ENCODE measurements at regions not wholly inside any gene's neighbourhood (a gene's known extent, or its start where the extent isn't known, plus 50 kb on each side); places are given as distances from the start of the nearest gene placed in this dataset.
A peak's percentile ranks its signal among the peaks of the same experiment; 100 is the strongest.

DNA sequence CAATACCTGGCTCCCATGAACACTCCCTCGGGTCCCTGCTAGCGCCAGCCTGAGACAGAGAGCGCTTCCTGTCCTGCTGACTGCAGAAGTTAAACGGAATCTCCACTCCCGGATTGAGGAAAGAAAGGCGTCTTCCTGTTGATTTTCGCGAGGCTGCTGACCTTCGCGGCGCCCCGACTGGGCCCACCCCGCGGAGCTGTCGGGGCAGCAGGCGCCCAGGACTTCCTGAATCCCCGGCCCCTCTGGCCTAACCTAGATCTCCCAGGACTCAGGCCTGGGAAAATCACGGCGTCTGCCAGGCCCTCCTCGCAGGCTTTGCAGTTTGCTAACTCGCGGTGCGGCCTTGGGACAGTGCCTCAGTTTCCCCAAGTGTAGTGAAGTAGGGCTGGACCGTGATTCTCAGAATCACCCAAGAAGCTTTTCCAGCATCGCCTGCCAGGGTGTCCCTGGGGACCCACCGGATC, 108.8 kb downstream of the KCTD15 start:
- Histone ChIP-seq H3K4me3 (ENCODE audit: low read length in 2 of 2) (peak overlapping the region in 1 of 2 donors; percentile 29), H3K27ac (ENCODE audit: low read depth in 1 of 2, low read length in 2 of 2) (no peak overlapping the region), H3K9me3 (ENCODE audit: control insufficient read depth, low read length) (no peaks in the 10 kb centered on the region), H3K36me3 (ENCODE audit: control insufficient read depth in 1 of 2, insufficient read depth in 2 of 2, low read length in 1 of 2) (no peaks in the 10 kb centered on the region), H3K4me1 (ENCODE audit: control insufficient read depth in 1 of 2, insufficient read depth in 2 of 2, low read length in 2 of 2) (no peaks in the 10 kb centered on the region), H3K27me3 (ENCODE audit: control insufficient read depth in 1 of 2, insufficient read depth in 2 of 2, low read length in 1 of 2) (peaks cover 0 to 2% of the 10 kb centered on the region in 2 donors)
- ATAC-seq (ENCODE audit: low FRiP score) (peak; percentile 53), DNase-seq (peak in 1 of 2 donors; percentile 73)
- intact Hi-C loops (cut with DNase I), result loop anchor here in 1 of 2 donors (5.0 kb wide), 1 partner anchor 108 kb away; the partner anchor contains the start of gene KCTD15
- 7 to 11% methylated on average over 26 of the region's 26 CpGs for WGBS, 2 donors

GRCh38 chr19:33905937-33906577, 109.4 kb downstream of the KCTD15 start:
- DNase-seq (peak; percentile 68 to 89), ATAC-seq (ENCODE audit: low FRiP score) (peak; percentile 80)
- Histone ChIP-seq H3K27me3 (ENCODE audit: control insufficient read depth in 1 of 2, insufficient read depth in 2 of 2, low read length in 1 of 2) (peaks cover 0 to 2% of the 10 kb centered on the region in 2 donors), H3K36me3 (ENCODE audit: control insufficient read depth in 1 of 2, insufficient read depth in 2 of 2, low read length in 1 of 2) (no peaks in the 10 kb centered on the region), H3K4me1 (ENCODE audit: control insufficient read depth in 1 of 2, insufficient read depth in 2 of 2, low read length in 2 of 2) (no peaks in the 10 kb centered on the region), H3K9me3 (ENCODE audit: control insufficient read depth, low read length) (no peaks in the 10 kb centered on the region), H3K27ac (ENCODE audit: low read depth in 1 of 2, low read length in 2 of 2) (no peak overlapping the region), H3K4me3 (ENCODE audit: low read length in 2 of 2) (peak overlapping the region in 1 of 2 donors; percentile 29)
- intact Hi-C loops (cut with DNase I), result loop anchor here in 1 of 2 donors (5.0 kb wide), 1 partner anchor 109 kb away; the partner anchor contains the start of gene KCTD15
- WGBS, 2 donors, result 1% methylated on average over 37 to 60 of the region's 60 CpGs

- no peaks in the 10 kb centered on the region for H3K9me3 ChIP-seq (ENCODE audit: control insufficient read depth, low read length)
- intact Hi-C loops (cut with DNase I), result loop anchor here in 1 of 2 donors (5.0 kb wide), 1 partner anchor 109 kb away; the partner anchor contains the start of gene KCTD15
- peak overlapping the region in 1 of 2 donors; percentile 29 for H3K4me3 ChIP-seq (ENCODE audit: low read length in 2 of 2)
- no peaks in the 10 kb centered on the region for H3K36me3 ChIP-seq (ENCODE audit: control insufficient read depth in 1 of 2, insufficient read depth in 2 of 2, low read length in 1 of 2)
- no peak overlapping the region for H3K27ac ChIP-seq (ENCODE audit: low read depth in 1 of 2, low read length in 2 of 2)
- DNase-seq, result peak in 1 of 2 donors; percentile 72
- H3K27me3 ChIP-seq (ENCODE audit: control insufficient read depth in 1 of 2, insufficient read depth in 2 of 2, low read length in 1 of 2), result no peaks in the 10 kb centered on the region
- whole genome bisulfite sequencing, 2 donors, result 16 to 35% methylated on average over 55 to 59 of the region's 59 CpGs
- no peaks in the 10 kb centered on the region for H3K4me1 ChIP-seq (ENCODE audit: control insufficient read depth in 1 of 2, insufficient read depth in 2 of 2, low read length in 2 of 2)
- peak; percentile 36 for ATAC-seq (ENCODE audit: low FRiP score)
These were observed 110.1 kb downstream of the KCTD15 start for GRCh38 chr19:33906578-33907335.

DNA sequence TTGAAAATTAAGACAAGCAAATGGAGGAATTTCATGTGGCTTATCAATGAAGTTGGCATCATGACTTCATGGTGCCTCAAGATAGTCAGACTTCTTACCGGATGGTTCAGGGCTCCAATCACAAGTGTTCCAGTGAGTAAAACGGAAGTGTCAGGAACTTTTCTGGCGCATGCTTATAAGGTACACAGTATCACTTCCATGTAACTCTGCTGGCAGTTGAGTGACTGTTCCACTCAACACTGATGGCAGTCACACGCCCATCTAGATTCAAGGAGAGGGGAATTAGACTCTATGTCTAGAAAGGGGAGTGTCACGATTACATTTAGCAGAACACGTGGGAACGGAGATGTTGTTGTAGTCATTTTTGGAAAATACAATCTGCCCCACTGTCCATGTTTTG, 114.3 kb downstream of the KCTD15 start:
- intact Hi-C loops (cut with DNase I), result no loop called here
- Histone ChIP-seq H3K4me1 (ENCODE audit: control insufficient read depth in 1 of 2, insufficient read depth in 2 of 2, low read length in 2 of 2) (no peaks in the 10 kb centered on the region), H3K36me3 (ENCODE audit: control insufficient read depth in 1 of 2, insufficient read depth in 2 of 2, low read length in 1 of 2) (no peaks in the 10 kb centered on the region), H3K27me3 (ENCODE audit: control insufficient read depth in 1 of 2, insufficient read depth in 2 of 2, low read length in 1 of 2) (no peaks in the 10 kb centered on the region), H3K9me3 (ENCODE audit: control insufficient read depth, low read length) (no peaks in the 10 kb centered on the region), H3K27ac (ENCODE audit: low read depth in 1 of 2, low read length in 2 of 2) (no peak overlapping the region), H3K4me3 (ENCODE audit: low read length in 2 of 2) (no peak overlapping the region)
- 89 to 92% methylated on average over 7 of the region's 7 CpGs for WGBS, 2 donors
- ATAC-seq (ENCODE audit: low FRiP score) (no peak), DNase-seq (no peak)

- Histone ChIP-seq H3K4me3 (ENCODE audit: low read length in 2 of 2) (no peak overlapping the region), H3K27me3 (ENCODE audit: control insufficient read depth in 1 of 2, insufficient read depth in 2 of 2, low read length in 1 of 2) (no peaks in the 10 kb centered on the region), H3K4me1 (ENCODE audit: control insufficient read depth in 1 of 2, insufficient read depth in 2 of 2, low read length in 2 of 2) (no peaks in the 10 kb centered on the region), H3K9me3 (ENCODE audit: control insufficient read depth, low read length) (no peaks in the 10 kb centered on the region), H3K36me3 (ENCODE audit: control insufficient read depth in 1 of 2, insufficient read depth in 2 of 2, low read length in 1 of 2) (no peaks in the 10 kb centered on the region), H3K27ac (ENCODE audit: low read depth in 1 of 2, low read length in 2 of 2) (no peak overlapping the region)
- ATAC-seq (ENCODE audit: low FRiP score) (no peak), DNase-seq (no peak)
- intact Hi-C loops (cut with DNase I), result no loop called here
- 59 to 87% methylated on average over 9 of the region's 9 CpGs for WGBS, 2 donors
These were observed 117.9 kb downstream of the KCTD15 start for GRCh38 chr19:33914599-33914998.

GRCh38 chr19:33916792-33917191, 120.1 kb downstream of the KCTD15 start:
- no peaks in the 10 kb centered on the region for H3K9me3 ChIP-seq (ENCODE audit: control insufficient read depth, low read length)
- H3K4me3 ChIP-seq (ENCODE audit: low read length in 2 of 2), result no peak overlapping the region
- no peaks in the 10 kb centered on the region for H3K27me3 ChIP-seq (ENCODE audit: control insufficient read depth in 1 of 2, insufficient read depth in 2 of 2, low read length in 1 of 2)
- intact Hi-C loops (cut with DNase I), result no loop called here
- DNase-seq (no peak), ATAC-seq (ENCODE audit: low FRiP score) (no peak)
- WGBS, 2 donors, result 82 to 93% methylated on average over 1 of the region's 1 CpG
- H3K36me3 ChIP-seq (ENCODE audit: control insufficient read depth in 1 of 2, insufficient read depth in 2 of 2, low read length in 1 of 2), result no peaks in the 10 kb centered on the region
- no peak overlapping the region for H3K27ac ChIP-seq (ENCODE audit: low read depth in 1 of 2, low read length in 2 of 2)
- H3K4me1 ChIP-seq (ENCODE audit: control insufficient read depth in 1 of 2, insufficient read depth in 2 of 2, low read length in 2 of 2), result no peaks in the 10 kb centered on the region

DNA sequence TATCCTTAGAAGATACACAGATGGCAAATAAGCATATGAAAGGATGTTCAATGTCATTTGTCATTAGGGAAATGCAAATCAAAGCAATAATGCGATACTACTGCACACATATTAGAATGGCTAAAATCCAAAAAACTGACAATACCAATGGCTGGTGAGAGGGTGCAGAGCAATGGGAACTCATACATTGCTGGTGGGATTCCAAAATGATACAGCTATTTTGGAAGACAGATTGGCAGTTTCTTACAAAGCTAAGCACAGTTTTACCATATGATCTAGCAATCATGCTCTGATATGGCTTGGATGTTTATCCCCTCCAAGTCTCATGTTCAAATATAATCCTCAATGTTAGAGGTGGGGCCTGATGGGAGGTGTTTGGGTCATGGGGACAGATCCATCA, 122.6 kb downstream of the KCTD15 start:
- Histone ChIP-seq H3K9me3 (ENCODE audit: control insufficient read depth, low read length) (no peaks in the 10 kb centered on the region), H3K27ac (ENCODE audit: low read depth in 1 of 2, low read length in 2 of 2) (no peak overlapping the region), H3K4me3 (ENCODE audit: low read length in 2 of 2) (no peak overlapping the region), H3K36me3 (ENCODE audit: control insufficient read depth in 1 of 2, insufficient read depth in 2 of 2, low read length in 1 of 2) (no peaks in the 10 kb centered on the region), H3K4me1 (ENCODE audit: control insufficient read depth in 1 of 2, insufficient read depth in 2 of 2, low read length in 2 of 2) (no peaks in the 10 kb centered on the region), H3K27me3 (ENCODE audit: control insufficient read depth in 1 of 2, insufficient read depth in 2 of 2, low read length in 1 of 2) (no peaks in the 10 kb centered on the region)
- DNase-seq, result no peak
- no peak for ATAC-seq (ENCODE audit: low FRiP score)
- WGBS, 2 donors, result 88 to 90% methylated on average over 1 of the region's 1 CpG
- intact Hi-C loops (cut with DNase I), result no loop called here

- Histone ChIP-seq H3K36me3 (ENCODE audit: control insufficient read depth in 1 of 2, insufficient read depth in 2 of 2, low read length in 1 of 2) (no peaks in the 10 kb centered on the region), H3K9me3 (ENCODE audit: control insufficient read depth, low read length) (no peaks in the 10 kb centered on the region), H3K4me3 (ENCODE audit: low read length in 2 of 2) (no peak overlapping the region), H3K4me1 (ENCODE audit: control insufficient read depth in 1 of 2, insufficient read depth in 2 of 2, low read length in 2 of 2) (no peaks in the 10 kb centered on the region), H3K27ac (ENCODE audit: low read depth in 1 of 2, low read length in 2 of 2) (no peak overlapping the region), H3K27me3 (ENCODE audit: control insufficient read depth in 1 of 2, insufficient read depth in 2 of 2, low read length in 1 of 2) (peaks cover 0 to 2% of the 10 kb centered on the region in 2 donors)
- WGBS, 2 donors, result 61 to 70% methylated on average over 3 of the region's 3 CpGs
- intact Hi-C loops (cut with DNase I), result no loop called here
- DNase-seq, result no peak
- ATAC-seq (ENCODE audit: low FRiP score), result no peak
These were observed 124.5 kb downstream of the KCTD15 start for GRCh38 chr19:33921165-33921564.
